ENCODE measurements at regions not wholly inside any gene's neighbourhood (a gene's known extent, or its start where the extent isn't known, plus 50 kb on each side); places are given as distances from the start of the nearest gene placed in this dataset.

- Histone ChIP-seq H3K9ac (ENCODE audit: low read length) (no peak overlapping the region), H3K4me3 (ENCODE audit: insufficient read depth, low read length, poor library complexity, severe bottlenecking) (no peak overlapping the region), H4K20me1 (ENCODE audit: low read depth, low read length) (no peaks in the 10 kb centered on the region)
Measured at GRCh38 chr2:22557406-22557805, 827.6 kb upstream of the KLHL29 start.

GRCh38 chr2:22560021-22560420, 825.0 kb upstream of the KLHL29 start:
- TF ChIP-seq CTCF (IDR thresholded peaks at IDR 0.05; ENCODE audit: insufficient read depth, low read length, poor library complexity, severe bottlenecking): no peak
- no peak for TF ChIP-seq EZH2phosphoT487 (conservative IDR thresholded peaks at IDR 0.05; ENCODE audit: low read length)
- no peak overlapping the region for H3K4me3 ChIP-seq (ENCODE audit: insufficient read depth, low read length, poor library complexity, severe bottlenecking)
- H4K20me1 ChIP-seq (ENCODE audit: low read depth, low read length): no peaks in the 10 kb centered on the region
- no peaks in the 10 kb centered on the region for H3K36me3 ChIP-seq (ENCODE audit: low read length)
- H3K9me3 ChIP-seq (ENCODE audit: insufficient read depth, low read length): no peaks in the 10 kb centered on the region
- H3K79me2 ChIP-seq (ENCODE audit: insufficient read depth, low read length): no peaks in the 10 kb centered on the region
- H3F3A ChIP-seq (ENCODE audit: insufficient read depth): no peaks in the 10 kb centered on the region
- H3K27ac ChIP-seq (ENCODE audit: low read depth, low read length): no peak overlapping the region
- H3K9ac ChIP-seq (ENCODE audit: low read length): no peak overlapping the region
- no peak overlapping the region for H2AFZ ChIP-seq (ENCODE audit: low read depth, low read length, severe bottlenecking)
- no peaks in the 10 kb centered on the region for H3K9me2 ChIP-seq (replicated peaks; ENCODE audit: insufficient read depth, low read length)
- H3K27me3 ChIP-seq (ENCODE audit: low read length): no peaks in the 10 kb centered on the region
- no peak overlapping the region for H3K4me2 ChIP-seq (ENCODE audit: low read depth, low read length, poor library complexity, severe bottlenecking)

More at GRCh38 chr2:22557406-22557805, 827.6 kb upstream of the KLHL29 start:
- no peak for TF ChIP-seq CTCF (IDR thresholded peaks at IDR 0.05; ENCODE audit: insufficient read depth, low read length, poor library complexity, severe bottlenecking)
- TF ChIP-seq EZH2phosphoT487 (conservative IDR thresholded peaks at IDR 0.05; ENCODE audit: low read length): no peak
- H2AFZ ChIP-seq (ENCODE audit: low read depth, low read length, severe bottlenecking): no peak overlapping the region
- H3F3A ChIP-seq (ENCODE audit: insufficient read depth): no peaks in the 10 kb centered on the region
- no peaks in the 10 kb centered on the region for H3K9me3 ChIP-seq (ENCODE audit: insufficient read depth, low read length)
- H3K79me2 ChIP-seq (ENCODE audit: insufficient read depth, low read length): no peaks in the 10 kb centered on the region
- H3K9me2 ChIP-seq (replicated peaks; ENCODE audit: insufficient read depth, low read length): no peaks in the 10 kb centered on the region
- H3K36me3 ChIP-seq (ENCODE audit: low read length): no peaks in the 10 kb centered on the region
- H3K27ac ChIP-seq (ENCODE audit: low read depth, low read length): no peak overlapping the region
- H3K4me2 ChIP-seq (ENCODE audit: low read depth, low read length, poor library complexity, severe bottlenecking): no peak overlapping the region
- no peaks in the 10 kb centered on the region for H3K27me3 ChIP-seq (ENCODE audit: low read length)

- no peak overlapping the region for H3K4me2 ChIP-seq (ENCODE audit: low read depth, low read length, poor library complexity, severe bottlenecking)
- TF ChIP-seq CTCF (IDR thresholded peaks at IDR 0.05; ENCODE audit: insufficient read depth, low read length, poor library complexity, severe bottlenecking): no peak
- TF ChIP-seq EZH2phosphoT487 (conservative IDR thresholded peaks at IDR 0.05; ENCODE audit: low read length): no peak
- no peak overlapping the region for H3K27ac ChIP-seq (ENCODE audit: low read depth, low read length)
- no peaks in the 10 kb centered on the region for H3K79me2 ChIP-seq (ENCODE audit: insufficient read depth, low read length)
- H3K9me3 ChIP-seq (ENCODE audit: insufficient read depth, low read length): peaks cover 19% of the 10 kb centered on the region; the same call in 1 of the 2 replicates
- H3K9ac ChIP-seq (ENCODE audit: low read length): no peak overlapping the region
- H3F3A ChIP-seq (ENCODE audit: insufficient read depth): no peaks in the 10 kb centered on the region
- no peak overlapping the region for H3K4me3 ChIP-seq (ENCODE audit: insufficient read depth, low read length, poor library complexity, severe bottlenecking)
- H3K9me2 ChIP-seq (replicated peaks; ENCODE audit: insufficient read depth, low read length): no peaks in the 10 kb centered on the region; the same call in 1 of the 2 replicates
- no peak overlapping the region for H2AFZ ChIP-seq (ENCODE audit: low read depth, low read length, severe bottlenecking)
- no peaks in the 10 kb centered on the region for H3K27me3 ChIP-seq (ENCODE audit: low read length)
- H3K36me3 ChIP-seq (ENCODE audit: low read length): no peaks in the 10 kb centered on the region
- no peaks in the 10 kb centered on the region for H4K20me1 ChIP-seq (ENCODE audit: low read depth, low read length)
Measured at GRCh38 chr2:22579341-22579740, 805.6 kb upstream of the KLHL29 start.
